NCI-H774 (cell line): ENCODE measurements at regions not wholly inside any gene's neighbourhood (a gene's known extent, or its start where the extent isn't known, plus 50 kb on each side); places are given as distances from the start of the nearest gene placed in this dataset.

ENCODE experiments used
- DNase-seq: peaks from one replicate; lab custom pipeline; 2025; lab: John Stamatoyannopoulos, UW

DNA sequence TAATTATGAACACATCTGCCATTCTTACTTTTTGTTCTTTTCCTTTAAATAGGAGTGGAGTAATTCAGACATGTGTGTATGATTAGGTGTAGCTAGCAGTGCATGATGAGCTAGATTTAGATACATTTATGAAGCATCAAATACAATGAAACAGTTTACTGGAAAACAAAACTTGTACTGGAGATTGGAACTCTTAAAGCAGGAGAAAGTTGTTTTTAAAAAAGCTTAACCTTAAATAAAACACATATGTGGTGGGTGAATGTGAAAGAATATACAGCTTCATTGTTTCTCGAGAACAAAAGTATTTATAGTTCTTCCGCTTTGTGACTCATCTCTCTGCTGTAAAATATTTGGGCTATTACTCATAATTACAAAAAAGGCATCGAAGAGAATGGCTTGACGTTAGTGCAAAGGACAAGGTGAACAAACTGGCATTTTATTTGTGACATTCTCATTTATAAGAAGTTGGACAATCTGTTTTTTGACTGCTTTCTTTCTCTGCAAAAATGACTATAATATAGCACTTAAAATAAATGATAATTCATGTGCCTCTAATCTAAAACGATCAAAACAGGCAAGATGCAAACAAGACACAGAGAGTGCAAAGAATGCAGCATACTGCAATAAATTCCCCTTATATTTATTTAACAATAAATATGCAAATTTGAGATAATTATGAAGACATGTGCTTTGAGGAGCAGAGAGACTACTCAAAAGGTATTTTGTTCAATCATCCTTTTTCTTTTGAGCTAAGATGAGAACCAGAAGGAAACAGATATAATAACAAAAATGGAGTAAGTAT, 478.8 kb downstream of the CETN3 start:
- no peak for DNase-seq

DNA sequence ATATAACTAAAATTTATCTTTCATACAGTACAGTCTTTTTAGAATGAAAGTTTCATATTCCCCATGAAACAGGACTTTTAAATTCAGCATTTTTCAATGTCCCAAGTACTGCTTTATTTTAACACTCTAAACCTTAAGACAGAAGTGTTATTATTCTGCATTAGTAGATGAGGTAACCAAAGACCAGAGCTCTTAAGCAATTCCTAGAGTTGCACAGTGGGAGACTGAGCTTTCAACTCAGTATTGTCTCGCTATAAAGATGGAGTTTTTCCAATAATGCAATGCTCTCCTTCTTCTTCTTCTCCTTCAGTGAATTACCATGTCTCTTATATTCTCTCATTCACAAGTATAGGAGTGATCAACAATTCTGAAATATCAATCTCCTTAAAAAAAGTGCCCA, 479.7 kb downstream of the CETN3 start:
- no peak for DNase-seq

DNA sequence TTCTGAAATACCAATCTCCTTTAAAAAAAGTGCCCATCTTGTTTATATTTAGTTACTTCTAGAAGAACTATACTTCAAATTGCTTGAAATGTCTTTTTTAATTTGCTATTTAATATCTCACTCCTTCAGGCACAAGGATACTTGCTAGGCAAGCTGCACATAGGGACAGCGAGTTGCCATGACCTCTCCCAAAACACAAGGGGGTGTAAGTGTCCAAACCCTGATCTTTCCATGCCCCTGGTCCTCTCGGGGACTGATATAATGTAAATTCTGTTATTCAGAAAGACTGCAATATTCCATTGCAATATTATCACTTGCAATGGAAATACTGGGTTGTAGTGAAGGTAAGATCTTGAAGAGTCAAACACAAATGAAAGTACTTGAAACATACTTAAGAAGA, 480.4 kb downstream of the CETN3 start:
- DNase-seq, result no peak

DNA sequence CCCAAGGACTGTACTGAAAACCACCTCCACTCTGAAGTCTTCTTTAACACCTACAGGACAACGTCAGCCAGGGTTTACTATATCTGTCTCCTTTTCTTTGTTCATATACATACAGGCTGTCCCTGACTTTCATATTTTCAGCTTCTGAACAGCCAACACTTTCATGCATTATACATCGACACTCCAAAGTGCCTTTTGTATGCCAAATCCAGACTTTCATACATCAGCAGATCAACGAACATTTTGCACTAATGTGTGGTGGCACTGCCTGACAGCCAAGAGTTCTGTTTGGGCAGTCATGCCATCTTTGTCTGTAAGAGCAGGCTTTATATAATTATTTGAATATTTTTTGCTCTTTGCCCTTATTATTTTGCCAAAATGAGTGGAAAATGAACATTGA, 487.4 kb downstream of the CETN3 start:
- no peak for DNase-seq

DNA sequence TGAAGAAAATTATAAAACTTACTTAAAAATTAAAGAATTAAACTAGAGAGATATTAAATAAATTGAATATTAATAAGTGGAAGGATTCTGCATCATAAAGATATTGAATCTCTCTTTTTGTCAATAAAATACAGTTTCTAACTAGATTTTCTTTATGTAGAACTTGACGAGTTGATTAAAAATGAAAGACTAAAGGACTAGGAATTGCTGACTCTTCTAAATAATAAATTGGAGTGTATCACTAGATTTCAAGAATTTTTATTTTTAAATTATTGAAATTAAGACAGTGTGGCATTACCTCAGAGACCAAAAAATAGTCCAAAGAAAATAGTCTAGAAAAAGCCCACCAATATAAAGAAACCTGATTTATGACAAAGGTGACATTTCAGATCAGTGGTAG, 492.4 kb downstream of the CETN3 start:
- DNase-seq, result no peak

DNA sequence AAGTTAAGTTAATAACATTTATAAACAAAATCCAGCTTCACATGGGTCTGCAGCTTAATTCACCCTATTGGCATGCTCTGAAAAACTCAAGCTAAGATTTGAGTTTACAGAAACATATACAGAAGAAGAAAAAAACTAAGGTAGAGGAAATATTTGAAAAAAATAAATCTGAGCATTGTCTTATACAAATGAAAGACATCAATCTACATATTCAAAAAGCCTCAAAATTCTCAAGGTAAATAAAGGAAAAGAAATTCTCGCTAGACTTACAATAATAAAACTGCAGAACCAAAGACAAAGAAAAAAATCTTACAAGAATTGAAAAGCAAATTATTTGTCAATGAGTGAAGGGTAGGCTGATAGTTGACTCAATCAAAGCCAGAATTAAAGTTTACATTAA, 493.4 kb downstream of the CETN3 start:
- DNase-seq, result no peak

DNA sequence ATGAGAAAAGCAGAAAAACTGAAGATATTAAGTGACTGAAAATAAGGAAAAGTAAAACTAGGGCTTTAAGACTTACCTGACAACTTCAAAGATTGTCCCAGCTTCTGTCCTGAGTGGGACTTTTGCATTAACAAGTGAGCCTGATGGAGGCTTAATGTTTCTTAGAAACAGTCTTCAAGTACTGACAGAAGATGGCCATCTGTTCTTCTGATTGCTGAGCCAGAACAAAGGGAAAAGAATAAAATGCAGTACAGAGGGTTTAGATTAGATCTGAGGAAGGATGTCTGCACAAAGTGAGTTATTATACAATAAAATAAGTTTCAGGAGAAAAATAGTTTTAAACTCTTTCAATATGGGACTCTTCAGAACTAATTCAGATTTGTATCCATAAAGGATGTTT, 500.7 kb downstream of the CETN3 start:
- no peak for DNase-seq

DNA sequence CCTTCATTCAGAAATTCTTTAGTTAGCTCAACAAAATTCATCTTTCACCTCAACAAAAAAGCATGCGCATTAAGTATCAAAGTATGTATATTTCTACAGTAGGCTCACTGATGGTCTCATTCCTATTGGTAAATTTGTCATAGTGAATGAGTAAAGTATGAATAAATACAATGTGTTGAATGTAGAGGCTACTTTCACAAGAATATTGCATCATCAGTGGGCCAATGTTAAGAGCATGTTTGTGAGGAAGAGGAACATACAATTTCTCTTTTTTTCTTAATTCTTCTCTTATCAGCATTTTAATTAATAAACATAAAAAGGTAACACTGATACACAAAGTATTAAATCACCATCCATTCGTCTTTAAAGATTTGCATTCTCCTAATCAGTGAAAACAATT, 505.1 kb downstream of the CETN3 start:
- DNase-seq, result no peak

DNA sequence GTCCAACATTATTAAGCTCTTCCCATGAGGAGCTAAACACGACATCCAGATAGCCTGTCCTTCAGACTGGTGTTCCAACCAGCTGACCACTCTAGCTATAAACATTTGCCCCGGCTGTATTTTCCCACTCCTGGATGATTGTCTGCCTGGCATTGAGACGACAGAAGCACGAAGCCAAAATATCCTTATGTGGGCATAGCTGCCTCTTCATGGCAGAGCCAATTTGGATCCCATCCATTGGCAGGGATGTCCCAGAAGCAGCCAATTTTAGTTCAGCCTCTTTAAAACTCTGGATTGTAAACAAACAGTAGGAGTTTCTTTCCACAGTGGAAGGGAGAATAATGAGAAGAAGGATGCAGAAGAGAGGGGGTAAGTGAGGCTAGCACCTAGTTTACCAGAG, 507.6 kb downstream of the CETN3 start:
- no peak for DNase-seq

DNA sequence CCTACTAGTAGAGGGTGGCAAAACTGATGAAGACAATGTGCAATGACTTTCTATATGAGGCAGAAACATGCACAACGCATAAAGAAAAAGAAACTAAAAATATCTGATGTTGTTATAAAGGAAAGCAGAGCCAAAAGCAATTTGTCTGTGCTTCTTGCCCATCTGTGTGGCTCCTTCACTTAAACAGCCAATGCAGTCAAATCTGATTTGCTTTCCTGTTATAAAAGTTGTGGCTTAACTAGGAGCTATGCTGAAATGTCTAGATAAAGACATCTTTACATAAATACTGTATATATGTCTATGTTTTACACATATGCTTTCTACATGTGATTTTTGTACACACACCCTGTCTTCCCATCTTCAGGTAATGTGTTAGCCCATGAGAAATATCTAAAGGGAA, 508.2 kb downstream of the CETN3 start:
- DNase-seq, result no peak

DNA sequence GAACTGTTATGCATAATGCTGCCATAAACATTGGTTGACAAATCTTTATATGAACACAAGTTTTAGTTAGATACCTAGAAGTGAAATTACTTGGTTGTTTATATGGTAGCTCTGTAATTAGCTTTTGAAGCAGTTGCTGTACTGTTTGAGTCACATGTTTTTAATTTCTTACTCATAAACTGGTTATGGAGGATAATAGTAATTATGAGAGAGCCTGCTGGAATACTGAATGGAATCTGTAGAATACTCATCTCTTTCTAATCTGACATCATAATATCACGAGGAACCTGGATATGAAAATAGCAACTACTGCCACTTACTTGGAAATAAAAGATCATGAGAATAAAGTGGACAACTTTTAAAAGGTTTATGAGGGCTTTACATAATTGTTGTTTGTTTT, 509.2 kb downstream of the CETN3 start:
- no peak for DNase-seq

DNA sequence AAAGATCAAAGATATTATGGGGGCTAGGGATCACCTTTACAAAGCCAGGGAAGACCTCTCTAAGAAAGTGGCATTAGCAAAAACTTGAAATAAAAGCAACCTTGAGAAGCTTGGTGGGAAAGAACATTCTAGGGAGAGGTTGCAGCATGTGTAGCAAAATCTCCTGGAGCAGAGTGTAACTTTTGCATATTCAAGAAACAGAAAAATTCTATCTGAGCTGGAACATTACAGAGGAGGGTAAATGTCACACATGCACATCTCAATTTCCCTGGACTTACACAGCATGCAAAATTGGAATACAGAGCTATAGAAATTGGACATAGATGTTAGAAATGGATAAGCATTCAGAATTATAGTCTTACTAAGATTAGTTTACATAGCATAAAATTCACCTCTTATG, 510.0 kb downstream of the CETN3 start:
- no peak for DNase-seq

DNA sequence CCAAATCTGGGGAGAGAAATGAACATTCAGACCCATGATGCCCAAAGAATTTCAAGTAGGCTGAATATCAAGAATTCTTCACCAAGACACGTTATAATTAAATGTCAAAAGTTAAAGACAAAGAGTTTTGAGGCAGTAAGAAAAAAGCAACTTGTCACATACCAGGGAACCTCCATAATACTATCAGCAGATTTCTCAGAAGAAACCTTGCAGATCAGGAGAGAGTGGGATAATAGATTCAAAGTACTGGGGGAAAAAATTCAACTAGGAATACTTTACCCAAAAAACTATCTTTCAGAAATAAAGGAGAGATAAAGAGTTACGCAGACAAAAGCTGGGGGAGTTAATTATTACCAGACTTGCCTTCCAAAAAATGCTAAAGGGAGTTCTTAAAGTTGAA, 516.0 kb downstream of the CETN3 start:
- DNase-seq, result no peak

DNA sequence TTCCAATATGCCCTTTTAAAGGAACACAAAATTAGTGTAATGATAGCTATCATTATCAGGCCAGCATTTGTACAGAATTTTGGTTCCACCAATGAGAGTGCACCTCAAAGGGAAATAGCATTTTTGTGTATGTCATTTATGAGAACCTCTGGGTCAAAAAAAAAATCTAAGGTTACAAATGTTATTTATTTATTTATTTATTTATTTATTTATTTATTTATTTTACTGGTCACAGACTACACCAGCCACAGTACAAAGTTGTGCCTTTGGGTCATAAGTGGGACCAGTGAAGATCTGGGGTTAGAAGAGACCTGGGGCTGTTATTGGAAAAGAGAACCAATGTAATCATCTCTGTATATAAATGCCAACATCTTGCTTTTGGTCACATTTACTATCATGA, 523.9 kb downstream of the CETN3 start:
- DNase-seq, result no peak

DNA sequence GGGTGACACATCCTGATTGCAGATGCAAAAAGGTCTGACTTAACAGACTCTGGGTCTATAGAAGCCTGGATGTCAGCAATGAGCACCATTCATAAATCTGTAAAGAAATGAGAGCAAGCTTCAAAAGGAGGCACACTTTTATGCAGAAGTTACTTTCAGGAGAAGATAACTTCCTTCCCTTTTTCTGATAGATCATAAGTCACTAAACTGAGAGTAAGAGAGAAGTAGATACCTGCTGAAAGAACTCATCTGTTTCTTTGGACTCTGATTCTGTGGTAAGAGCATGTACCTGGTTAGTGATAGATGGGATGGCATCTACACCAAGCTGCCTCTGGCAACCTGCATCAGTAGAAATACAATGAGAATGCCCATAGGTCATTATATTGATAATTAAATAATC, 525.6 kb downstream of the CETN3 start:
- no peak for DNase-seq

DNA sequence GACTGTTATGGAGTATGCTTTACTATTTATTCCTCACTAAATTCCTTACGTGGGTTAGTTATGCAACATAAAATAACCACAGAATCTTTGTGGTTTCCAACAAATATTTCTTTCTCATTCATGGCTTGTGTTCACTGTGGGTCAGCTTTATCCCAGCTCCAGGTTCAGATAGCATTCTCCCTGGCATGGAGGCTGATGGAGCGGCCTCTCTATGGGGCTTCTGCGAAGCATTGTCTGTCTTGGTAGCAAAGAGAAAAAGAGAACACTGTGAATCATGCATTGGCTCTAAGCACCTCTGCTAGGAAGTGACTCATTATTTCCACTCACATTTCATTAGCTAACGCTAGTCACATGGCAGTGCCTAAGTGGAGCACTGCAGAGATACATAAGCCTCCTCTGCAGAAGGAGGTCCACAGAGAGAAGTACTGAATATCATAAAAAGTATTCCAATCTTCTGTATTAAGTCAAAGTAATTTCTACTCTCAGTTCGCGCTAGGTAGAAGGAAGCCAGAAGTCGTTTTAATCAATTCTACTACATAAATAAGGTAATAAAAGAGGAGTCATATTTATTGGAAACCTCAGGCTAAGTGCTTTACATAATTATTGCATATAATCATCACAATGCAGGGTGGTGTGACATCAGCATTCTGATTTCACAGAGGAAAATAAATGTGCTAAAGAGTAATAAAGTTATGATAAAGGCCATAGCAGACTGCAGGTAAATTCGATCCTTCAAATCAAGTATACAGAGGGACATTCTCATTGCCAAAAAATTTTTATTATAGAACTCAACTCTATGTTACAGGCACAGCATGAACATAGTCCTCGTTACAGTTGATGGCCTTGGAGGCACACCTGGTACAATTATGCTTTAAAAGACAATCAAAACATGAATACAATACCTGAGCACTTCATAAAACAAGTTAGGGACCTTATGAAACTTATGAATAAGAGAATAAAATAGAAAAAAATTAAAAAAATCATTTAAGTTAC, 531.1 kb downstream of the CETN3 start:
- DNase-seq, result no peak

DNA sequence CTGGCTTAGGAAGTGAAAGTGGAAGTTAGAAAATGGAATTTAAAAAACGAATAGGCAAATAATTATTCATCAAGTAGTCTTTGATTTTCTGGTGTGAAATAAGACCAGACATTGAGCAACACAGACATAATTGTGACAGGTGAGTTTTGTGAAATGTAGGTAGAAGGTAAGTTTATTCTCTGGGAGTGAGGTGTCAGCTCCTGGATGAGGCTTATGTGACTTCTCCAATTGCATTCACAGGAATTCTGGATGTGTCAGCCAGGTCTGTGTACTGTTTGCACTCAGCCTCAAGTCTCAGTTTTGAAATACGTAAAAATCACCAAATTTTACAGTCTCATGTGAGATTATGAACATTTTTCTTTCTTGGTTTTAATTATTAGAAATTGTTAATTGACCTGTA, 537.6 kb downstream of the CETN3 start:
- no peak for DNase-seq

DNA sequence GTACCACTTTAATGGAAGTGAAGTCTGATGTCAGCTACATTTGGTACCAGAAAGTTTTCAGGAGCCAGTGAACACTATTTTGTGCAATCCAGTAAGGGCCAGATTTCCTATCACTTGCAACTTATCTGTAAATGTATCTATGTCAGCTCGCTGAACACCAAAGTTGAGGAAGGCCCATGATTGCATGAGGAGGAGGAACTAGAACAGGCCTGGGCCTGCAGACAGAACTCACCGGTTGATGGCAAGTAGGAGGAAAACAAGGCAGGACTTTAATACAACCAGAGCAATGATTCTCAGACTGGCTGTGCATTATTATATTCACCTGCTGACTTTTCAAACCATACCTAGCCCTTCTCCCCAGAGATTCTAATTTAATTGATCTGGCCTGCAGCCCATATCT, 540.2 kb downstream of the CETN3 start:
- DNase-seq, result no peak

DNA sequence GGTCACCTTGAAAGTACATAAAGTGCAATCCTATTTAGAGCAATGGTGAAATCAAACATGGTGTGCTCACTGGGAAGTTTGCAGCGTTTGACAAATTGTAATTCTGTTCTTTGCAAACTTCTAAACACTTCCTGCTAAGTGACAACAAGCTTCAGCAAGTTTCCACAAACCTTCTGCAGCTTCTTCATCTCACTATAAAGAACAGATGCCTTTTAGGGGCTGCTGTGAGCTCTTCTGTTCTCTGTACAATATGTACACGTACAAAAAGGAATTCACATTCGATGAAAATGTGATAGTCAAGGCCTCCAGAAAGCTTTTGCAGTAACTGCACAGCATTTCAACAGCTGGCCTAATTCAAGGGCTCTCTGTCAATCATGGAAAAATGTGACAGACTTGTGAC, 543.1 kb downstream of the CETN3 start:
- DNase-seq, result no peak

DNA sequence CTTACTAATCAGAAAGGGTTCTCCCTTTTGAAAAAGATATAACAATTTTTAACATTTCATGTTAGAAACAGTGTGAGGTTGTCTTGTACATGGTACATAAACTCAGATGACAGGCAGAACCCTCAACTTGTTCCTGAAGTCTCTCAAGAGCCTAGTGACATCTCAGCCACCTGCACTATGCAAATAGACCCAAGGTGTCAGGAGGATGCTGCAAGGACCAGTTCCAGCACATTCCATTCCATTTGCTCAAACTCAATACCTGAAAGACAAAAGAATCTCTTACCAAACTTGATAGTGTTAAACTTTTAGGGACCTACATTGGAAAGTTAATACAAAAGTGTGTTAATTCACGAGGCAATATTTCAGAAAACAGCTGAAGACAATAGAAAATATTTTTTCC, 544.6 kb downstream of the CETN3 start:
- no peak for DNase-seq

DNA sequence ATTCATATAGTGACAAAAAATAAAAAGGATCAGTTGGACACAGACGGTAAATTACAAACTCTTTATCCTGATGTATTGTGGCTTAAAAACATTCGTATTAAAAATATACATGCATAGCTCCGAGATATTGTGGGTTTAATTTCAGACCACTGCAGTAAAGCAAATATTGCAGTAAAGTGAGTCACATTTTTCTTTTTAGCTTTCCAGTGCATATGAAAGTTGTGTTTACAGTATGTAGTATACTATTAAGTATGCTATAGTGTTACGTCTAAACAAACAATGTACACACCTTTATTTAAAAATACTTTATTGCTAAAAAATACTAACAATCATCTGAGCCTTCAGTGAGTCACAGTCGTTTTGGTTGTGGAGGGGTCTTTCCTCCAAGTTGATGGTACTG, 551.8 kb downstream of the CETN3 start:
- no peak for DNase-seq

DNA sequence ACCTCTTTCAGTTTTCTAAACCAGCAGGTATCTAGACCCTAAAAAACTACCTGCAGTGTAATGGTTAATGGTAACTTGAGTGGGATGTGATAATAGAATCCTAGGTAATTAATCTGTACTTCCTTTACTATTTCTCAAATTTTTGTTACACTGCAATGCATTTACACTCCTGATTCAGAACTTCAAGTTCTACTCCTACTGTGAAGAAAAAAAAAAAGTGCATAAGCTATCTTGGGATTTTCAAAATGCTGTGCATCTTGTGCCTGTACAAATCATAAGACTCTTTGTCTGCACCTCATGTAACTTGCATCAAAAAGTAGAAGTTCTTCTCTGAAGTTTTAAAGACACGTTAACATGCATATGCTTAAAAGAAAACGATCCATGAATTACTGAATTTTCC, 554.1 kb downstream of the CETN3 start:
- DNase-seq, result no peak

DNA sequence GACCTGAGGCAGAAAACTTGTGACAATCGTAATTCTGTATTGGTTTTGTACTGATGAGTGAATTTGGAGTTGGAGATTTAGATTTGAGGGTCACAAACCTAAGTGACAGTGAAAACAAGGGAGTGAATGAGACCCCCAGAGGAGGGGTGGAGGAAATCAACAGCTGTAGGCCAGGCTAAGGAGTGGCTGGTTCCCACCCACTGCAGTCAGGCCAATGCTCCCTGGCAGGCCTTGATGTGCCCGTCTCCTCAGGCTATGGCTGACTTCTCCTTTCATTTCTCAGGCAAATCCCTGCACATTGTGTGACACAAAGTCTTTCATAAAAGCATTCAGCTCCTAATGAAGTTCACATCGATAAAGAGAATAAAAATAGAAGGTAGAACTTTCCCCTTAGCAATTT, 557.6 kb downstream of the CETN3 start:
- DNase-seq, result no peak
